CD4-positive, alpha-beta T cell treated with Interleukin-21 for 1 hour (primary cell): ENCODE measurements at regions not wholly inside any gene's neighbourhood (a gene's known extent, or its start where the extent isn't known, plus 50 kb on each side); places are given as distances from the start of the nearest gene placed in this dataset.

Source experiments
- DNase-seq: peaks from one replicate; pipeline ENCODE4 v3.0.0-alpha.2; 2020

GRCh38 chr6:95143408-95144180, 433.7 kb upstream of the MANEA start:
- DNase-seq: no peak

- DNase-seq: no peak
Measured at GRCh38 chr6:95145457-95145856, 431.9 kb upstream of the MANEA start.

GRCh38 chr6:95159557-95159956, 417.8 kb upstream of the MANEA start:
- DNase-seq: no peak

- no peak for DNase-seq
Measured at GRCh38 chr6:95169775-95170174, 407.6 kb upstream of the MANEA start.

- no peak for DNase-seq
Measured at GRCh38 chr6:95175927-95176675, 401.2 kb upstream of the MANEA start.

GRCh38 chr6:95185874-95186273, 391.5 kb upstream of the MANEA start:
- DNase-seq: no peak

- no peak for DNase-seq
Measured at GRCh38 chr6:95186710-95187109, 390.6 kb upstream of the MANEA start.

GRCh38 chr6:95197590-95197989, 379.7 kb upstream of the MANEA start:
- DNase-seq: no peak

- peak; percentile 10 for DNase-seq
Measured at GRCh38 chr6:95203153-95203754, 374.1 kb upstream of the MANEA start.

GRCh38 chr6:95204178-95204577, 373.2 kb upstream of the MANEA start:
- no peak for DNase-seq

- no peak for DNase-seq
Measured at GRCh38 chr6:95208621-95209020, 368.7 kb upstream of the MANEA start.

- no peak for DNase-seq
Measured at GRCh38 chr6:95209074-95209473, 368.3 kb upstream of the MANEA start.

GRCh38 chr6:95216555-95216954, 360.8 kb upstream of the MANEA start:
- no peak for DNase-seq

GRCh38 chr6:95227351-95227750, 350.0 kb upstream of the MANEA start:
- no peak for DNase-seq

GRCh38 chr6:95228636-95229035, 348.7 kb upstream of the MANEA start:
- DNase-seq: no peak

GRCh38 chr6:95230071-95230740, 347.1 kb upstream of the MANEA start:
- no peak for DNase-seq

GRCh38 chr6:95231416-95231815, 345.9 kb upstream of the MANEA start:
- no peak for DNase-seq

- DNase-seq: no peak
Measured at GRCh38 chr6:95232446-95232845, 344.9 kb upstream of the MANEA start.

GRCh38 chr6:95233879-95234278, 343.5 kb upstream of the MANEA start:
- no peak for DNase-seq

- DNase-seq: no peak
Measured at GRCh38 chr6:95240514-95240913, 336.8 kb upstream of the MANEA start.

- no peak for DNase-seq
Measured at GRCh38 chr6:95242560-95242959, 334.8 kb upstream of the MANEA start.

GRCh38 chr6:95243053-95243452, 334.3 kb upstream of the MANEA start:
- no peak for DNase-seq

- DNase-seq: no peak
Measured at GRCh38 chr6:95244751-95245150, 332.6 kb upstream of the MANEA start.
